H1 (cell line): ENCODE measurements at regions not wholly inside any gene's neighbourhood (a gene's known extent, or its start where the extent isn't known, plus 50 kb on each side); places are given as distances from the start of the nearest gene placed in this dataset.

Source experiments
- CTCF ChIA-PET: fragments of 300-600 bp; sonication (Branson Sonifier 250); formaldehyde crosslinking; loops from one replicate; lab custom pipeline; 2021; ENCODE audit not compliant: partially characterized antibody; lab: Charles Lee
- POLR2A ChIA-PET: fragments of 300-600 bp; sonication (Branson Sonifier 250); formaldehyde crosslinking; loops from one replicate; lab custom pipeline; 2021; ENCODE audit warnings: inconsistent platforms; ENCODE audit not compliant: partially characterized antibody; lab: Charles Lee
- DNase-seq, 2 experiments: peaks; one replicate each; pipeline versions ENCODE4 v3.0.0 to v3.0.0-alpha.2; 2010 to 2022; ENCODE audit warnings: low spot score in 2 of 2, low read depth in 1 of 2, mixed read lengths in 1 of 2
- FAIRE-seq: peaks from 2 replicates; lab custom pipeline; 2011; peaks lifted over from hg19 to GRCh38; lab: Jason Lieb, UNC
- H2AFZ ChIP-seq: 2 replicates; pipeline ENCODE4 v1.8.1; 2012; ENCODE audit warnings: low read length, inconsistent platforms
- H2AK5ac ChIP-seq: 2 replicates; pipeline ENCODE4 v1.6.1; 2013; ENCODE audit warnings: low read depth, low read length
- H2BK120ac ChIP-seq: replicated peaks from 2 replicates; pipeline ENCODE3; 2013; ENCODE audit warnings: low read depth, low read length, inconsistent platforms
- H2BK12ac ChIP-seq: 2 replicates; pipeline ENCODE4 v1.6.1; 2013; ENCODE audit warnings: low read depth, low read length
- H2BK15ac ChIP-seq: 2 replicates; pipeline ENCODE4 v1.6.1; 2013; ENCODE audit warnings: low read length
- H2BK20ac ChIP-seq: 2 replicates; pipeline ENCODE4 v1.6.1; 2013; ENCODE audit warnings: low read length
- H2BK5ac ChIP-seq: 2 replicates; pipeline ENCODE4 v1.6.1; 2013; ENCODE audit warnings: low read depth, low read length
- H3K14ac ChIP-seq: 2 replicates; pipeline ENCODE4 v1.6.1; 2013; ENCODE audit warnings: inconsistent platforms; ENCODE audit not compliant: insufficient read length
- H3K18ac ChIP-seq: 2 replicates; pipeline ENCODE4 v1.6.1; 2013; ENCODE audit warnings: low read length; ENCODE audit errors: extremely low read depth
- H3K23ac ChIP-seq: 2 replicates; pipeline ENCODE4 v1.6.1; 2013; ENCODE audit warnings: inconsistent platforms; ENCODE audit not compliant: insufficient read length
- H3K23me2 ChIP-seq: 2 replicates; pipeline ENCODE4 v1.6.1; 2013; ENCODE audit warnings: low read depth, low read length
- H3K27ac ChIP-seq: 2 replicates; pipeline ENCODE4 v1.6.1; 2011; ENCODE audit warnings: low read depth, low read length, inconsistent platforms
- H3K27me3 ChIP-seq, 4 experiments: replicated peaks in 1 of 4; 1 replicate in 1 of 4; 2 replicates in 3 of 4; pipeline versions ENCODE4 v1.6.1 to v1.8.1; 2011 to 2013; ENCODE audit warnings: low read length in 3 of 4, mild to moderate bottlenecking in 3 of 4, inconsistent platforms in 2 of 4, mixed read lengths in 2 of 4, moderate library complexity in 1 of 4; ENCODE audit not compliant: control insufficient read depth in 3 of 4, insufficient read depth in 3 of 4; ENCODE audit errors: extremely low read depth in 1 of 4
- H3K36me3 ChIP-seq, 4 experiments: 2 replicates each; pipeline versions ENCODE4 v1.6.1 to v1.8.1; 2011 to 2013; ENCODE audit warnings: mild to moderate bottlenecking in 4 of 4, low read length in 3 of 4, moderate library complexity in 2 of 4, control low read depth in 1 of 4, inconsistent platforms in 1 of 4; ENCODE audit not compliant: insufficient read depth in 4 of 4, control insufficient read depth in 2 of 4
- H3K4ac ChIP-seq: replicated peaks from 2 replicates; pipeline ENCODE3; 2013; ENCODE audit warnings: low read length, low read depth, mixed read lengths, inconsistent platforms; ENCODE audit not compliant: insufficient read length
- H3K4me1 ChIP-seq, 4 experiments: replicated peaks in 1 of 4; 1 replicate in 1 of 4; 2 replicates in 3 of 4; pipeline versions ENCODE4 v1.6.1 to v1.8.1; 2011 to 2013; ENCODE audit warnings: low read length in 3 of 4, inconsistent platforms in 2 of 4, mixed read lengths in 1 of 4; ENCODE audit not compliant: insufficient read depth in 4 of 4, control insufficient read depth in 3 of 4
- H3K4me2 ChIP-seq, 2 experiments: 2 replicates each; pipeline versions ENCODE4 v1.6.1 to v1.8.1; 2011 to 2013; ENCODE audit warnings: low read depth in 2 of 2, low read length in 2 of 2, control low read depth in 1 of 2, inconsistent platforms in 1 of 2, mild to moderate bottlenecking in 1 of 2; ENCODE audit not compliant: insufficient read depth in 1 of 2
- H3K4me3 ChIP-seq, 4 experiments: fragments of 200-600, 300-600 bp in 1 of 4; sonication (generic), shearing (Covaris generic), sonication (Bioruptor Twin) in 1 of 4; 2 replicates each; pipeline versions ENCODE4 v1.5.1 to v1.8.1; 2011 to 2016; ENCODE audit warnings: low read length in 4 of 4, low read depth in 3 of 4, control low read depth in 2 of 4, inconsistent platforms in 2 of 4, mild to moderate bottlenecking in 2 of 4, mixed read lengths in 1 of 4, moderate library complexity in 1 of 4; ENCODE audit not compliant: insufficient read depth in 2 of 4; ENCODE audit errors: extremely low read depth in 1 of 4
- H3K56ac ChIP-seq: replicated peaks from 2 replicates; pipeline ENCODE3; 2013; ENCODE audit warnings: low read depth, mild to moderate bottlenecking, mixed read lengths, low read length, inconsistent platforms; ENCODE audit not compliant: insufficient read length
- H3K79me1 ChIP-seq: 2 replicates; pipeline ENCODE4 v1.6.1; 2013; ENCODE audit warnings: low read depth, low read length, control low read depth
- H3K79me2 ChIP-seq, 2 experiments: 2 replicates each; pipeline versions ENCODE4 v1.6.1 to v1.8.1; 2012 to 2013; ENCODE audit warnings: low read length in 2 of 2, mild to moderate bottlenecking in 2 of 2, inconsistent platforms in 1 of 2; ENCODE audit not compliant: insufficient read depth in 2 of 2, control insufficient read depth in 1 of 2
- H3K9ac ChIP-seq, 4 experiments: replicated peaks in 1 of 4; 1 replicate in 1 of 4; 2 replicates in 3 of 4; pipeline versions ENCODE4 v1.6.1 to v1.8.1; 2011 to 2013; ENCODE audit warnings: low read depth in 3 of 4, low read length in 3 of 4, control low read depth in 2 of 4, mild to moderate bottlenecking in 2 of 4, moderate library complexity in 2 of 4, inconsistent platforms in 1 of 4; ENCODE audit errors: extremely low read depth in 1 of 4
- H3K9me3 ChIP-seq, 2 experiments: 2 replicates each; pipeline versions ENCODE4 v1.6.1 to v1.8.1; 2012 to 2013; ENCODE audit warnings: mild to moderate bottlenecking in 2 of 2, moderate library complexity in 2 of 2, control low read depth in 1 of 2, inconsistent platforms in 1 of 2, low read depth in 1 of 2, low read length in 1 of 2, mixed read lengths in 1 of 2; ENCODE audit not compliant: insufficient read depth in 2 of 2
- H4K20me1 ChIP-seq, 2 experiments: replicated peaks in 1 of 2; 2 replicates each; pipeline versions ENCODE3 to v1.8.1; 2011 to 2013; ENCODE audit warnings: inconsistent platforms in 2 of 2, low read length in 2 of 2, mild to moderate bottlenecking in 1 of 2; ENCODE audit not compliant: insufficient read depth in 2 of 2, control insufficient read depth in 1 of 2
- H4K5ac ChIP-seq: 2 replicates; pipeline ENCODE4 v1.6.1; 2013; ENCODE audit warnings: low read length, low read depth, mixed read lengths, inconsistent platforms; ENCODE audit not compliant: insufficient read length
- H4K8ac ChIP-seq: 2 replicates; pipeline ENCODE4 v1.8.0; 2013; ENCODE audit warnings: mild to moderate bottlenecking, moderate library complexity, low read length, inconsistent platforms; ENCODE audit not compliant: insufficient read depth; ENCODE audit errors: extremely low read depth
- H4K91ac ChIP-seq: replicated peaks from 2 replicates; pipeline ENCODE3; 2013; ENCODE audit warnings: low read length, mixed read lengths, inconsistent platforms; ENCODE audit not compliant: insufficient read length
- CBX5 ChIP-seq: fragments of 300-800, 300-1000 bp; sonication (generic); IDR thresholded peaks from 2 replicates; pipeline ENCODE4 v1.7.1; 2016; ENCODE audit warnings: antibody characterized with exemption, low read length, low read depth
- CTBP2 ChIP-seq: IDR thresholded peaks from 2 replicates; pipeline ENCODE4 v1.7.0; 2011; ENCODE audit warnings: borderline replicate concordance, mild to moderate bottlenecking, moderate library complexity, mixed read lengths, low read length; ENCODE audit not compliant: insufficient read depth, insufficient read length
- NRF1 ChIP-seq: IDR thresholded peaks from 2 replicates; pipeline ENCODE4 v1.6.1; 2011; ENCODE audit warnings: mild to moderate bottlenecking, low read depth, low read length, improper control_type of control experiment
- POLR2AphosphoS5 ChIP-seq: IDR thresholded peaks from 2 replicates; pipeline ENCODE4 v1.6.1; 2011; ENCODE audit warnings: low read depth, low read length
- POU5F1 ChIP-seq: IDR thresholded peaks from 2 replicates; pipeline ENCODE4 v1.6.1; 2011; ENCODE audit warnings: low read depth, mild to moderate bottlenecking, low read length, moderate library complexity
- RAD21 ChIP-seq, 2 experiments: IDR thresholded peaks in 1 of 2; conservative IDR thresholded peaks in 1 of 2; 2 replicates each; pipeline ENCODE4 v1.6.1; 2011; ENCODE audit warnings: low read depth in 2 of 2, low read length in 2 of 2, improper control_type of control experiment in 1 of 2, inconsistent platforms in 1 of 2, mild to moderate bottlenecking in 1 of 2, moderate library complexity in 1 of 2
- RXRA ChIP-seq: IDR thresholded peaks from 2 replicates; pipeline ENCODE4 v1.6.1; 2011; ENCODE audit warnings: low read depth, mild to moderate bottlenecking, low read length, moderate library complexity; ENCODE audit not compliant: insufficient read depth
- SIN3A ChIP-seq, 2 experiments: IDR thresholded peaks in 1 of 2; conservative IDR thresholded peaks in 1 of 2; 2 replicates each; pipeline ENCODE4 v1.6.1; 2011 to 2012; ENCODE audit warnings: low read length in 2 of 2, improper control_type of control experiment in 1 of 2, low read depth in 1 of 2, mild to moderate bottlenecking in 1 of 2
- SP4 ChIP-seq: IDR thresholded peaks from 2 replicates; pipeline ENCODE4 v1.6.1; 2012; ENCODE audit warnings: low read length, inconsistent platforms
- TCF12 ChIP-seq: IDR thresholded peaks from 2 replicates; pipeline ENCODE4 v1.6.1; 2011; ENCODE audit warnings: low read depth, mild to moderate bottlenecking, low read length
- WGBS, 2 experiments: shearing (Covaris generic) in 1 of 2; methylation state at CpG; one replicate each; pipeline versions ENCODE4 v1.1.6 to v1.1.7; 2013 to 2015; ENCODE audit warnings: low lambda C conversion rate in 2 of 2, mixed read lengths in 2 of 2, inconsistent platforms in 1 of 2, low coverage in 1 of 2, missing lambda C conversion rate in 1 of 2; ENCODE audit not compliant: insufficient replicate concordance in 2 of 2, insufficient coverage in 1 of 2, insufficient read length in 1 of 2; ENCODE audit errors: extremely low coverage in 1 of 2, missing lambda C conversion rate in 1 of 2; 5-methylcytosine and 5-hydroxymethylcytosine counted together
- TF ChIP-seq, protein P1 (sequence below): IDR thresholded peaks from 2 replicates; pipeline ENCODE4 v1.6.1; 2012; ENCODE audit warnings: inconsistent platforms
- TF ChIP-seq, protein P2 (sequence below): IDR thresholded peaks from 2 replicates; pipeline ENCODE4 v1.6.1; 2012; ENCODE audit warnings: low read length, inconsistent platforms

DNA sequence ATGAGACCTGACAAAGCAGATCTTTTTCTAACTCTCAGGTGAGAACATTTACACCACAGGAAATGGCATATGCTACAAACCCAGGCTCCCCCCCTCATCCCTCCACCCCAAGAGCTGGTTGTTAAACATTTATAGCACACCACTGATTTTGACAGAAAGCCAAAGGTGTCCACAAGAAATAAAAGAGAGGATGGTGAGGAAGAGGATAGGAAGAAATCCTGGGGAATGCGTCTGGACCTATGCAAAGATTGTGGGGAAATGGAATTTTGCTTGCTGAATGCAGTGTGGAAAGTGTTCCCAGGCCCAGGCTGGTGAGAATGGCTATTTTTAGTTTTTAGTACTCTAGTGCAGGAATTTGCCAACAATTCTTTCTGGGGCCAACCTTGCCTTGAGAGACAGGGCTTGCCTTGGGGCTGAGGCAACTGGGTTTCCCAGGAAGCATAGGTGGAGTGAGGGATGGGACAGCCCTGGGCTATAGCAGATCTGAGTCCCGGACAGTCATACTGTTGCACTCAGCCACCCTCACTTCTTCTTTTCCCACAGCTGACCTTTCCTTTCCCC is 163.9 kb downstream of the ADAMTS15 start:
- no peak overlapping the region for H3K4me2 ChIP-seq
- no peak overlapping the region for H3K4me3 ChIP-seq
- no peaks in the 10 kb centered on the region for H4K20me1 ChIP-seq
- H3K27me3 ChIP-seq = no peaks in the 10 kb centered on the region
- no peaks in the 10 kb centered on the region for H3K23me2 ChIP-seq
- no peak overlapping the region for H2AK5ac ChIP-seq
- H2BK12ac ChIP-seq = no peak overlapping the region
- no peak overlapping the region for H4K91ac ChIP-seq
- H2AFZ ChIP-seq = no peak overlapping the region
- 83% methylated on average over 2 of the region's 2 CpGs; no CpG with 5 or more reads in 1 of the 2 experiments for WGBS, 2 experiments
- no peaks in the 10 kb centered on the region for H3K36me3 ChIP-seq
- H2BK5ac ChIP-seq = no peak overlapping the region
- H3K79me2 ChIP-seq = no peaks in the 10 kb centered on the region
- H3K4me1 ChIP-seq = peaks cover 0 to 4% (median 2%) of the 10 kb centered on the region in 4 experiments; a peak in 4 of 7 replicates
- no peak overlapping the region for H3K4ac ChIP-seq
- H3K56ac ChIP-seq = no peak overlapping the region
- H2BK20ac ChIP-seq = no peak overlapping the region
- no peak overlapping the region for H4K5ac ChIP-seq
- ChIA-PET CTCF (interaction anchor here (0.5 to 1.7 kb wide), 3 partner anchors 97 to 165 kb away, joined by 3 to 4 read pairs (median 3); no protein-coding TSS in a partner anchor), POLR2A (no interaction called here)
- no peak overlapping the region for H3K14ac ChIP-seq
- no peaks in the 10 kb centered on the region for H3K79me1 ChIP-seq
- no peak overlapping the region for H3K27ac ChIP-seq
- FAIRE-seq = no peak
- no peak overlapping the region for H3K23ac ChIP-seq
- no peak for DNase-seq
- no peak overlapping the region for H4K8ac ChIP-seq
- no peaks in the 10 kb centered on the region for H3K9me3 ChIP-seq
- H3K18ac ChIP-seq = no peak overlapping the region
- no peak overlapping the region for H3K9ac ChIP-seq
- H2BK120ac ChIP-seq = no peak overlapping the region
- H2BK15ac ChIP-seq = no peak overlapping the region
- TF ChIP-seq RXRA (no peak), CTBP2 (no peak), TCF12 (no peak), RAD21 (IDR thresholded peaks at IDR 0.05 in 1 of 2, conservative IDR thresholded peaks at IDR 0.05 in 1 of 2; ENCODE audit: low read depth in 2 of 2, low read length in 2 of 2) (no peak), POLR2AphosphoS5 (no peak), POU5F1 (no peak), SP4 (no peak), NRF1 (no peak), CBX5 (no peak), SIN3A (conservative IDR thresholded peaks at IDR 0.05 in 1 of 2, IDR thresholded peaks at IDR 0.05 in 1 of 2; ENCODE audit: low read depth in 1 of 2, low read length in 2 of 2) (no peak)
- TF ChIP-seq, protein P1, sequence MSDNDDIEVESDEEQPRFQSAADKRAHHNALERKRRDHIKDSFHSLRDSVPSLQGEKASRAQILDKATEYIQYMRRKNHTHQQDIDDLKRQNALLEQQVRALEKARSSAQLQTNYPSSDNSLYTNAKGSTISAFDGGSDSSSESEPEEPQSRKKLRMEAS = no peak
- TF ChIP-seq, protein P2, sequence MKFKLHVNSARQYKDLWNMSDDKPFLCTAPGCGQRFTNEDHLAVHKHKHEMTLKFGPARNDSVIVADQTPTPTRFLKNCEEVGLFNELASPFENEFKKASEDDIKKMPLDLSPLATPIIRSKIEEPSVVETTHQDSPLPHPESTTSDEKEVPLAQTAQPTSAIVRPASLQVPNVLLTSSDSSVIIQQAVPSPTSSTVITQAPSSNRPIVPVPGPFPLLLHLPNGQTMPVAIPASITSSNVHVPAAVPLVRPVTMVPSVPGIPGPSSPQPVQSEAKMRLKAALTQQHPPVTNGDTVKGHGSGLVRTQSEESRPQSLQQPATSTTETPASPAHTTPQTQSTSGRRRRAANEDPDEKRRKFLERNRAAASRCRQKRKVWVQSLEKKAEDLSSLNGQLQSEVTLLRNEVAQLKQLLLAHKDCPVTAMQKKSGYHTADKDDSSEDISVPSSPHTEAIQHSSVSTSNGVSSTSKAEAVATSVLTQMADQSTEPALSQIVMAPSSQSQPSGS = no peak
